Fibroblast of pulmonary artery (primary cell): ENCODE measurements at regions not wholly inside any gene's neighbourhood (a gene's known extent, or its start where the extent isn't known, plus 50 kb on each side); places are given as distances from the start of the nearest gene placed in this dataset.

Experiments used
- DNase-seq: peaks from one replicate; pipeline ENCODE4 v3.0.0-alpha.2; 2010; ENCODE audit warnings: low read depth
- H3K4me3 ChIP-seq: replicated peaks from 2 replicates; pipeline ENCODE4 v1.5.1; 2011; ENCODE audit warnings: low read depth, mild to moderate bottlenecking, control low read depth, low read length, moderate library complexity
- TF ChIP-seq, protein P1 (sequence below): IDR thresholded peaks from 2 replicates; pipeline ENCODE4 v1.5.1; 2011; ENCODE audit warnings: mild to moderate bottlenecking, control low read depth, low read length, inconsistent platforms; ENCODE audit errors: missing control alignments

GRCh38 chr21:31493350-31493880 lies 149.4 kb upstream of the TIAM1 start:
- DNase-seq = no peak
- TF ChIP-seq, protein P1, sequence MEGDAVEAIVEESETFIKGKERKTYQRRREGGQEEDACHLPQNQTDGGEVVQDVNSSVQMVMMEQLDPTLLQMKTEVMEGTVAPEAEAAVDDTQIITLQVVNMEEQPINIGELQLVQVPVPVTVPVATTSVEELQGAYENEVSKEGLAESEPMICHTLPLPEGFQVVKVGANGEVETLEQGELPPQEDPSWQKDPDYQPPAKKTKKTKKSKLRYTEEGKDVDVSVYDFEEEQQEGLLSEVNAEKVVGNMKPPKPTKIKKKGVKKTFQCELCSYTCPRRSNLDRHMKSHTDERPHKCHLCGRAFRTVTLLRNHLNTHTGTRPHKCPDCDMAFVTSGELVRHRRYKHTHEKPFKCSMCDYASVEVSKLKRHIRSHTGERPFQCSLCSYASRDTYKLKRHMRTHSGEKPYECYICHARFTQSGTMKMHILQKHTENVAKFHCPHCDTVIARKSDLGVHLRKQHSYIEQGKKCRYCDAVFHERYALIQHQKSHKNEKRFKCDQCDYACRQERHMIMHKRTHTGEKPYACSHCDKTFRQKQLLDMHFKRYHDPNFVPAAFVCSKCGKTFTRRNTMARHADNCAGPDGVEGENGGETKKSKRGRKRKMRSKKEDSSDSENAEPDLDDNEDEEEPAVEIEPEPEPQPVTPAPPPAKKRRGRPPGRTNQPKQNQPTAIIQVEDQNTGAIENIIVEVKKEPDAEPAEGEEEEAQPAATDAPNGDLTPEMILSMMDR = no peak

DNA sequence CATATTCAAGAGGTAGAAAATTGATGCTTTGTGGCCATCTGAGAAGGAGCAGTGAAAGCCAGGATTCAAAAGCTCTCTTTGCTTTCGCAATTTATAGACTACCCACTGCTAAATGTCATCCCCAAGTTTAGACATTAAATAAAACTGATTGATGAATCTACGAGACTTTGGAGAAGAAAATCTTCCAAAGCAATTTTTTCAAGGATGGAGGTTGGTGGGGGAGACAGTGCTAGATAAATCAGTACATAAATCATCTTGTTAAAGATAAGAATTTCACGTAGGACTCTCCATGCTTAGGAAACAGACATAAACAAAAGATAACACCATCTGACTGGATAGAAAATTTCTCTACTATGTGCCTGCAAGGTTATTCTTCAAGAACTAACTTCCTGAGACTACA lies 147.6 kb upstream of the TIAM1 start:
- TF ChIP-seq, protein P1 = no peak
- no peak overlapping the region for H3K4me3 ChIP-seq
- DNase-seq = no peak

More at GRCh38 chr21:31493350-31493880, 149.4 kb upstream of the TIAM1 start:
- no peak overlapping the region for H3K4me3 ChIP-seq

DNA sequence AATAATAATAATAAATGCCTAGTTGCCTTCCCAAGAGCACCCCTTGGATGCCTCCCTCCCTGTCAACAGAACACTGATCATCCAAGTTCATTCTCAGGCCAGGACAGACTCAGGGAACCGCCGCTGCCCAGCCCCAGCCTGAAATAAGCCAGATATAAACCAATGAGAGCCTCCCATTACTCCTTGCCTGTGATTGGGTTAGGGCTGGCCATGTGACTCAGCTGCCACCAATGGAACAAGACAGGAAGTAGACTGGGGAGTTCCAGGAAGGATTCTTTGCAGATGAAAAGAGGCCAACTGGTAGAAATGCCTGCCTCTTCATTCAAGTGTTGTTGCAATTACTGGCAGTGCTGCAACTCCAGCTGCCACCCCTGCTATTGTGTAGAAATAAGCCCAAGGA lies 146.4 kb upstream of the TIAM1 start:
- DNase-seq = no peak
- H3K4me3 ChIP-seq = no peak overlapping the region
- TF ChIP-seq, protein P1 = no peak

DNA sequence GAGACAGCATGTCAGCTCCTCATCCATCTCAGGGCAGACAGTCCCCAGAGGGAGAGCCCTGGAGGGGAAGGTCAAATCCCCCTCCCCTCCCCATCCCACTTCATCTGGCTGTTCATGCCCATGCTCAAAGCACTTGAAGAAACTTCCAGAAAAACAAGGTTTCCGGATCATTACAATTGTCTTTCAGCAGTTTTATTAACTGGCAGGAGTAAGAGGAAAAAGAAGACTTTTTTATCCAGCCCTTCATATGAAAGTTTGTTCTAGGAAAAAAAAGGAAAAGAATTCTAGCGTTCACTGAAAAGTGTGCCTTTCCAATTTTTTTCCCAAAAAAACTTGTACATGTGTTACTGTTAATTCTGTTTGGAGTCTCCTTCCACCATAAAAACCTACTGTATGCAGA lies 145.7 kb upstream of the TIAM1 start:
- no peak overlapping the region for H3K4me3 ChIP-seq
- TF ChIP-seq, protein P1 = no peak
- no peak for DNase-seq

DNA sequence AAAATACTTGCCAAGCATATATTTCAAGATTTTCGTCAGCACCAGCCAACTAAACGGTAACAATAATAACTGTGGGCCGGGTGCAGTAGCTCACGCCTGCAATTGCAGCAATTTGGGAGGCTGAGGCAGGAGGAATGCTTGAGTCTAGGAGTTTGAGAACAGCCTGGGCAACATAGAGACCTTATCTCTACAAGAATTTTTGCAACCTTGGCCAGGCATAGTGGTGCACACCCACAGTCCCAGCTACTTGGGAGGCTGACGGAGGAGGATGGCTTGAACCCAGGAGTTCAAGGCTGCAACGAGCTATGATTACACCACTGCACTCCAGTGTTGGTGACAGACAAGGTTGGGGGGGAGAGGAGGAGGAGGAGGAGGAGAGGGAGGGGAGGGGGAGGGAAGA lies 145.0 kb upstream of the TIAM1 start:
- H3K4me3 ChIP-seq = no peak overlapping the region
- no peak for DNase-seq
- TF ChIP-seq, protein P1 = no peak

- TF ChIP-seq, protein P1 = no peak
- no peak overlapping the region for H3K4me3 ChIP-seq
- no peak for DNase-seq
Measured at GRCh38 chr21:31484219-31484618, 140.2 kb upstream of the TIAM1 start.

DNA sequence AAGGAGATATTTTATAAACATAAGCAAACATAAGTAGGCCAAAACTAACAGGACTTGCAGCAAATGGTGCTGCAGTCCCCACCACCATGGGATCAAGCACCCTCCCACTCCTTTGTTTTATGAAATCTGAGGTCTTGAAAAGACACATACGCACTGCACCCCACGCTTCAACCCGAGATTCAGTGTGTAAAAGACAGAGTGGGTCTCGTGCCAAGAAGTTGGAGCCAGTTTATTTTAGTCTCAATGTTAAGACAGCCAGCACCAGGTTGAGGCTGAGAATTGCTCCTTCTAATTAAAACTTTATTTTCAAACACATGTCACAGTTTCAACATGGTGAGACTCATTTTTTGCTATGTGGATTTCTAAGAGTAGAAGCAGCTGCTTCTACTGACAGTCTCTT lies 139.1 kb upstream of the TIAM1 start:
- no peak for DNase-seq
- no peak overlapping the region for H3K4me3 ChIP-seq
- TF ChIP-seq, protein P1 = no peak
